ENCODE measurements at regions not wholly inside any gene's neighbourhood (a gene's known extent, or its start where the extent isn't known, plus 50 kb on each side); places are given as distances from the start of the nearest gene placed in this dataset.

DNA sequence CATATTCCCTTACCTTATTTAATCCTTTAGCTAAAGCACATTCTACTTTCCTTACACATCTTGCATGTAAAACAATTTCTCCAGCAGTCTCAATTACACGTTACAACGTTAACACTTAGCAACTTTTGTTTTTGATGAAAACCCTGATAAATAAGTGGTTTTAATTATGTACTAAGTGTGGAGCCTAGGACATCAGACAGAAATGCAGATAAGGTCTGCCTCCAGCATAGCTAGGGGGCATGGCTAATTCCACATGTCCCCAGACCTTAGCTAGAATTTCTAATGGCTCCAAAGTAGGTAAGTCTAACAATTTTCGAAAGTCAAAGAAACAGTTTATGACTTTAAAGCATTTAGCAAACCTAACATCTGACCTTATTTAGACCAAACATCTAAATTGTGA is 77.4 kb upstream of the TERB2 start (continued):
- no peak for TF ChIP-seq CEBPB (IDR thresholded peaks at IDR 0.05; ENCODE audit: low read depth, low read length)
- TF ChIP-seq, protein P1, sequence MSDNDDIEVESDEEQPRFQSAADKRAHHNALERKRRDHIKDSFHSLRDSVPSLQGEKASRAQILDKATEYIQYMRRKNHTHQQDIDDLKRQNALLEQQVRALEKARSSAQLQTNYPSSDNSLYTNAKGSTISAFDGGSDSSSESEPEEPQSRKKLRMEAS (IDR thresholded peaks at IDR 0.05): no peak
- TF ChIP-seq NANOG (IDR thresholded peaks at IDR 0.05; ENCODE audit: insufficient read depth, low read depth, low read length, poor library complexity, severe bottlenecking): no peak
- TF ChIP-seq PHF8 (conservative IDR thresholded peaks at IDR 0.05; ENCODE audit: low read depth, low read length): no peak
- TF ChIP-seq SP4 (IDR thresholded peaks at IDR 0.05; ENCODE audit: low read length): no peak
- TF ChIP-seq POLR2AphosphoS5 (IDR thresholded peaks at IDR 0.05; ENCODE audit: low read depth, low read length): no peak
- no peak for TF ChIP-seq KDM5A (IDR thresholded peaks at IDR 0.05; ENCODE audit: low read length)
- no peak for TF ChIP-seq TBP (IDR thresholded peaks at IDR 0.05; ENCODE audit: low read depth, low read length)

Data from H1 (cell line).